Astrocyte (in vitro differentiated cells and primary cell): ENCODE measurements at regions not wholly inside any gene's neighbourhood (a gene's known extent, or its start where the extent isn't known, plus 50 kb on each side); places are given as distances from the start of the nearest gene placed in this dataset.
A peak's percentile ranks its signal among the peaks of the same experiment; 100 is the strongest.

Experiments
- DNase-seq: peaks from one replicate; pipeline ENCODE4 v3.0.0-alpha.2; 2010; ENCODE audit warnings: low read depth
- FAIRE-seq: peaks from 2 replicates; lab custom pipeline; 2011; peaks lifted over from hg19 to GRCh38; lab: Jason Lieb, UNC
- H2AFZ ChIP-seq: 2 replicates; pipeline ENCODE4 v1.6.0; 2012; ENCODE audit warnings: low read depth, low read length, inconsistent platforms
- H3K27ac ChIP-seq: 2 replicates; pipeline ENCODE4 v1.5.1; 2011; ENCODE audit warnings: low read depth, low read length, inconsistent platforms
- H3K27me3 ChIP-seq: 2 replicates; pipeline ENCODE4 v1.6.0; 2011; ENCODE audit warnings: low read length, inconsistent platforms; ENCODE audit not compliant: insufficient read depth
- H3K36me3 ChIP-seq: 2 replicates; pipeline ENCODE4 v1.5.1; 2011; ENCODE audit warnings: low read length, inconsistent platforms; ENCODE audit not compliant: insufficient read depth
- H3K4me1 ChIP-seq: 2 replicates; pipeline ENCODE4 v1.5.1; 2011; ENCODE audit warnings: low read length, inconsistent platforms; ENCODE audit not compliant: insufficient read depth
- H3K4me2 ChIP-seq: 2 replicates; pipeline ENCODE4 v1.6.0; 2012; ENCODE audit warnings: low read length, inconsistent platforms
- H3K4me3 ChIP-seq: 2 replicates; pipeline ENCODE4 v1.5.1; 2011; ENCODE audit warnings: low read depth, mild to moderate bottlenecking, low read length, inconsistent platforms; ENCODE audit not compliant: insufficient read depth
- H3K79me2 ChIP-seq: 2 replicates; pipeline ENCODE4 v1.6.0; 2012; ENCODE audit warnings: mild to moderate bottlenecking, low read length, inconsistent platforms; ENCODE audit not compliant: insufficient read depth
- H3K9ac ChIP-seq: 2 replicates; pipeline ENCODE4 v1.6.0; 2012; ENCODE audit warnings: mild to moderate bottlenecking, low read length, inconsistent platforms
- H3K9me3 ChIP-seq: 2 replicates; pipeline ENCODE4 v1.5.1; 2012; ENCODE audit warnings: low read depth, mild to moderate bottlenecking, low read length, inconsistent platforms; ENCODE audit not compliant: insufficient read depth
- H4K20me1 ChIP-seq: 2 replicates; pipeline ENCODE4 v1.6.0; 2012; ENCODE audit warnings: low read length, inconsistent platforms; ENCODE audit not compliant: insufficient read depth
- H3K27ac Mint-ChIP-seq: one replicate; pipeline ENCODE4 v1.8.0; 2021; ENCODE audit warnings: mild to moderate bottlenecking, mixed read lengths; ENCODE audit not compliant: unreplicated experiment
- H3K27me3 Mint-ChIP-seq: one replicate; pipeline ENCODE4 v1.8.0; 2021; ENCODE audit warnings: low read depth, mixed read lengths; ENCODE audit not compliant: unreplicated experiment
- H3K36me3 Mint-ChIP-seq: one replicate; pipeline ENCODE4 v1.8.0; 2021; ENCODE audit warnings: low read depth, mixed read lengths; ENCODE audit not compliant: unreplicated experiment
- H3K4me1 Mint-ChIP-seq: one replicate; pipeline ENCODE4 v1.8.0; 2021; ENCODE audit warnings: low read depth, mixed read lengths; ENCODE audit not compliant: unreplicated experiment
- H3K4me3 Mint-ChIP-seq: one replicate; pipeline ENCODE4 v1.8.0; 2021; ENCODE audit warnings: mild to moderate bottlenecking, moderate library complexity, mixed read lengths; ENCODE audit not compliant: unreplicated experiment
- H3K9me3 Mint-ChIP-seq: one replicate; pipeline ENCODE4 v1.8.0; 2021; ENCODE audit warnings: mild to moderate bottlenecking, mixed read lengths; ENCODE audit not compliant: unreplicated experiment
- EZH2 ChIP-seq: IDR thresholded peaks from 2 replicates; pipeline ENCODE4 v1.6.1; 2012; ENCODE audit warnings: mild to moderate bottlenecking, low read length, inconsistent platforms; ENCODE audit not compliant: insufficient read depth
- TF ChIP-seq, protein P1 (sequence below): IDR thresholded peaks from 2 replicates; pipeline ENCODE4 v1.5.1; 2011; ENCODE audit warnings: low read depth, mild to moderate bottlenecking, inconsistent platforms, low read length, moderate library complexity; ENCODE audit not compliant: insufficient read depth

- no peak overlapping the region for H3K27ac Mint-ChIP-seq
These were observed 57.9 kb upstream of the KANK4 start for GRCh38 chr1:62377043-62377562.

DNA sequence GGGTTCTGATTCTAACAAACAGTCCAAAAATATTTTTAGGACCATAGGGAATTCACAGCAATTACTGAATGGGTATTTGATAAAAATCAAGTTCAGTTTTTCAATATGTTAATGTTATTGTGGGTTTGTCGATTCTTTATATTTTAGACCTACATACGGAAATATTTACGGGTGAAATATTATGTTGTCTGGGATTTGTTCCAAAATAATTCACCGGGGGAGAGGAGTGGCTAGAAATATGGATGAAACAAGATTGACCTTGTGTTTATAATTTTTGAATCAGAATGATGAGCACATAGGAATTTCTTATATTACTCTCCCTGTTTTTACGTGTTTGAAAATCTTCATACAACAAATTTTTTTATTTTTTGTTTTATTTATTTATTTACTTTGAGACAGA, 56.7 kb upstream of the USP1 start:
- Histone ChIP-seq H3K27ac (no peak overlapping the region), H2AFZ (no peak overlapping the region), H3K9me3 (peaks cover 6% of the 10 kb centered on the region), H3K79me2 (no peaks in the 10 kb centered on the region), H3K4me3 (no peak overlapping the region), H3K36me3 (no peaks in the 10 kb centered on the region), H3K9ac (no peak overlapping the region), H3K4me1 (peaks cover 9% of the 10 kb centered on the region), H3K4me2 (no peak overlapping the region), H3K27me3 (no peaks in the 10 kb centered on the region), H4K20me1 (no peaks in the 10 kb centered on the region)
- H3K27ac Mint-ChIP-seq: no peak overlapping the region
- peaks cover 6% of the 10 kb centered on the region for H3K9me3 Mint-ChIP-seq
- FAIRE-seq (no peak), DNase-seq (no peak)
- H3K4me3 Mint-ChIP-seq: no peak overlapping the region
- H3K27me3 Mint-ChIP-seq: no peaks in the 10 kb centered on the region
- H3K36me3 Mint-ChIP-seq: peaks cover 3% of the 10 kb centered on the region
- H3K4me1 Mint-ChIP-seq: peaks cover 18% of the 10 kb centered on the region
- TF ChIP-seq, protein P1, sequence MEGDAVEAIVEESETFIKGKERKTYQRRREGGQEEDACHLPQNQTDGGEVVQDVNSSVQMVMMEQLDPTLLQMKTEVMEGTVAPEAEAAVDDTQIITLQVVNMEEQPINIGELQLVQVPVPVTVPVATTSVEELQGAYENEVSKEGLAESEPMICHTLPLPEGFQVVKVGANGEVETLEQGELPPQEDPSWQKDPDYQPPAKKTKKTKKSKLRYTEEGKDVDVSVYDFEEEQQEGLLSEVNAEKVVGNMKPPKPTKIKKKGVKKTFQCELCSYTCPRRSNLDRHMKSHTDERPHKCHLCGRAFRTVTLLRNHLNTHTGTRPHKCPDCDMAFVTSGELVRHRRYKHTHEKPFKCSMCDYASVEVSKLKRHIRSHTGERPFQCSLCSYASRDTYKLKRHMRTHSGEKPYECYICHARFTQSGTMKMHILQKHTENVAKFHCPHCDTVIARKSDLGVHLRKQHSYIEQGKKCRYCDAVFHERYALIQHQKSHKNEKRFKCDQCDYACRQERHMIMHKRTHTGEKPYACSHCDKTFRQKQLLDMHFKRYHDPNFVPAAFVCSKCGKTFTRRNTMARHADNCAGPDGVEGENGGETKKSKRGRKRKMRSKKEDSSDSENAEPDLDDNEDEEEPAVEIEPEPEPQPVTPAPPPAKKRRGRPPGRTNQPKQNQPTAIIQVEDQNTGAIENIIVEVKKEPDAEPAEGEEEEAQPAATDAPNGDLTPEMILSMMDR: no peak
- no peak for TF ChIP-seq EZH2

More at GRCh38 chr1:62377043-62377562, 57.9 kb upstream of the KANK4 start:
- H3K27me3 Mint-ChIP-seq: no peaks in the 10 kb centered on the region
- TF ChIP-seq, protein P1: no peak
- no peak for TF ChIP-seq EZH2
- no peak overlapping the region for H2AFZ ChIP-seq
- no peak overlapping the region for H3K4me3 Mint-ChIP-seq
- no peaks in the 10 kb centered on the region for H3K36me3 ChIP-seq
- H4K20me1 ChIP-seq: no peaks in the 10 kb centered on the region
- no peaks in the 10 kb centered on the region for H3K4me1 ChIP-seq
- H3K36me3 Mint-ChIP-seq: peaks cover 3% of the 10 kb centered on the region
- H3K79me2 ChIP-seq: no peaks in the 10 kb centered on the region
- H3K9me3 ChIP-seq: peaks cover 6% of the 10 kb centered on the region
- no peak overlapping the region for H3K4me2 ChIP-seq
- DNase-seq (no peak), FAIRE-seq (no peak)
- H3K9me3 Mint-ChIP-seq: peaks cover 6% of the 10 kb centered on the region
- H3K27ac ChIP-seq: no peak overlapping the region
- H3K4me1 Mint-ChIP-seq: peaks cover 4% of the 10 kb centered on the region
- H3K4me3 ChIP-seq: no peak overlapping the region
- H3K27me3 ChIP-seq: no peaks in the 10 kb centered on the region
- H3K9ac ChIP-seq: no peak overlapping the region

DNA sequence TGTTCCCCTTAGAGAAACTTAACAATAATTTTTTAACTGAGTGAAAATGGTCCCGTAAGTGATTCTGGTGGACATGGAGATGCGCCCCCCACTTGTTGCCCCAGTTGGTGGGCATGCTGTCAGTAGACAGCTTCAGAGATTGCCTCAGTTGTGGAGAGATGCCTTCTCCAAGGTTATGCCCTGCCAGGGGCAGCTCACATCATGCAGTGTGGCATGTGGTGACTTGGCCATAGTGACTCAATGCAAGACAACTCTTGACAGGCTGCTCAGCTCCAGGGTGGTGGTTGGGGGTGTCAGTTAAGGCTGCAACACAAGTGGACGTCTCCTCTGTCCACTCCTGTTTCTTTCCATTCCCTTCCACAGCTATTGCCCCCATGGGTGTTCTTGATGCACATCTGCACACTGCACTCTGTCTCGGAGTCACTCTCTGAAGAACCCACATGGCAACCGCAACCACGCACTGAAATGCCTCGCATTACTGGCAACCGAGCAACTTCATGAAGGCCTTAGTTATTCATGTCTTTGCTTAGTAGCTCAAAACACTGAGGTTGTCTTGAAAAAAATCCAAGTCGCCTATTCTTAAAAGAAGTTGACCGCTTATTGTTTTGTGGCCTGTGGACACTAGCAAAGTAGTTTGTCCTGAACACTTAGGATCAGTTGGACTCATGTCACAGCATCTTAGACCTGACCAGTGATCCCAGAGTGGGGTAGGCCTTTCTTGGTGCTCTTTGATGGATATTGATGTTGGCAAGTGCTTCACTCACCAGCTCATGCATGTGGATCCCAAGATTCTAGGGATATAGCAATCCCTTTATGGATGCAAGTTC, 54.8 kb upstream of the USP1 start:
- peaks cover 4% of the 10 kb centered on the region for H3K9me3 Mint-ChIP-seq
- H3K4me2 ChIP-seq: no peak overlapping the region
- H3K9ac ChIP-seq: no peak overlapping the region
- peaks cover 6% of the 10 kb centered on the region for H3K9me3 ChIP-seq
- H3K27me3 Mint-ChIP-seq: no peaks in the 10 kb centered on the region
- H3K36me3 ChIP-seq: no peaks in the 10 kb centered on the region
- TF ChIP-seq, protein P1: no peak
- no peak for TF ChIP-seq EZH2
- FAIRE-seq (no peak), DNase-seq (peak; percentile 51)
- H2AFZ ChIP-seq: no peak overlapping the region
- no peak overlapping the region for H3K27ac Mint-ChIP-seq
- H3K4me3 ChIP-seq: no peak overlapping the region
- H3K4me1 ChIP-seq: peaks cover 15% of the 10 kb centered on the region
- peaks cover 3% of the 10 kb centered on the region for H3K36me3 Mint-ChIP-seq
- no peaks in the 10 kb centered on the region for H3K79me2 ChIP-seq
- no peaks in the 10 kb centered on the region for H4K20me1 ChIP-seq
- H3K4me1 Mint-ChIP-seq: peaks cover 18% of the 10 kb centered on the region
- no peaks in the 10 kb centered on the region for H3K27me3 ChIP-seq
- H3K4me3 Mint-ChIP-seq: no peak overlapping the region
- no peak overlapping the region for H3K27ac ChIP-seq
